Esophagus muscularis mucosa (tissue), 4 donors: ENCODE measurements at regions not wholly inside any gene's neighbourhood (a gene's known extent, or its start where the extent isn't known, plus 50 kb on each side); places are given as distances from the start of the nearest gene placed in this dataset.

Experiments used
- DNase-seq: peaks from one replicate; pipeline ENCODE4 v3.0.0-alpha.2; 2017; ENCODE audit errors: extremely low spot score
- H3K27ac ChIP-seq, 4 donors: fragments of 200-600 bp; sonication (generic); replicated peaks in 1 of 4; 1 replicate in 3 of 4; 2 replicates in 1 of 4; pipeline ENCODE4 v1.5.1; 2016 to 2019; ENCODE audit warnings: mild to moderate bottlenecking in 1 of 4
- H3K27me3 ChIP-seq, 4 donors: fragments of 200-600 bp; sonication (generic); one replicate each; pipeline versions ENCODE4 v1.5.1 to v1.6.0; 2016 to 2019
- H3K36me3 ChIP-seq, 4 donors: fragments of 200-600 bp; sonication (generic); one replicate each; pipeline ENCODE4 v1.5.1; 2016 to 2019
- H3K4me1 ChIP-seq, 4 donors: fragments of 200-600 bp; sonication (generic); one replicate each; pipeline ENCODE4 v1.5.1; 2016 to 2019
- H3K4me3 ChIP-seq, 4 donors: fragments of 200-600 bp; sonication (generic); 1 replicate in 2 of 4; 2 replicates in 2 of 4; pipeline ENCODE4 v1.5.1; 2016 to 2019; ENCODE audit warnings: mild to moderate bottlenecking in 4 of 4, moderate library complexity in 1 of 4
- H3K9me3 ChIP-seq, 4 donors: fragments of 200-600 bp; sonication (generic); 1 replicate in 3 of 4; 2 replicates in 1 of 4; pipeline ENCODE4 v1.5.1; 2016 to 2019
- EP300 ChIP-seq: sonication (generic); formaldehyde crosslinking; IDR thresholded peaks from one replicate; pipeline ENCODE4 v1.6.1; 2017; ENCODE audit warnings: antibody characterized with exemption
- POLR2A ChIP-seq: fragments of 450-650 bp; IDR thresholded peaks from one replicate; pipeline ENCODE4 v1.6.1; 2017; ENCODE audit warnings: antibody characterized with exemption, moderate library complexity, mild to moderate bottlenecking, low read depth
- POLR2AphosphoS5 ChIP-seq, 2 donors: sonication (generic); formaldehyde crosslinking; IDR thresholded peaks; one replicate each; pipeline ENCODE4 v1.6.1; 2017; ENCODE audit warnings: antibody characterized with exemption in 2 of 2
- WGBS: methylation state at CpG from one replicate; pipeline ENCODE4 v1.1.5; 2018; 5-methylcytosine and 5-hydroxymethylcytosine counted together
- intact Hi-C: fragments of 100-400 bp; cut with DNase I; formaldehyde crosslinking; loops from one replicate; pipeline ENCODE4 v1.15.1; 2023
- TF ChIP-seq, protein P1 (sequence below), 3 experiments: fragments of 200-600 bp in 2 of 3; fragments of 450-650 bp in 1 of 3; sonication (generic) in 2 of 3; IDR thresholded peaks; one replicate each; pipeline ENCODE4 v1.5.1; 2017 to 2019; ENCODE audit warnings: antibody characterized with exemption in 3 of 3, mild to moderate bottlenecking in 2 of 3, moderate library complexity in 1 of 3

DNA sequence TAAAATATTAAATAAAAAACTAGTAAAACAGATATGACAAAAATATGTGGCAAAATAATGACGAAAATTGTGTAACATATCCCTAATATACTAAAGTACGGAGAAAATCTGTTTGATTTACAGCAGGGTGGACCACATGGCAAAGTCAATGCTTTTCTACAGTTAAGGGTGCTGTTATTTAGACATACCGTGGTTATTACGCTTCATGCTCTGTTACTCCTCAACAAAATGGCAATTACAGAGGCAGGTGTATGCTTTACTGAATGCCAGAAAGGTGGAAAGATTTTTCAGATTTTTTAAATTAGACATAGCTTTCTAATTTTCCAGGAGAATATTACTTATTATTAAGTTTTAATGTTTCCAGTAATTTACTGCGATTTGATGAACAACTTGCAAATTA, 343.9 kb upstream of the DPYD start:
- Histone ChIP-seq H3K36me3 (no peaks in the 10 kb centered on the region), H3K4me3 (no peak overlapping the region), H3K27me3 (no peaks in the 10 kb centered on the region), H3K27ac (no peak overlapping the region), H3K4me1 (no peaks in the 10 kb centered on the region), H3K9me3 (no peaks in the 10 kb centered on the region)
- WGBS, result 94% methylated on average over 5 of the region's 5 CpGs
- TF ChIP-seq EP300, result no peak
- intact Hi-C loops, result no loop called here
- no peak for DNase-seq

DNA sequence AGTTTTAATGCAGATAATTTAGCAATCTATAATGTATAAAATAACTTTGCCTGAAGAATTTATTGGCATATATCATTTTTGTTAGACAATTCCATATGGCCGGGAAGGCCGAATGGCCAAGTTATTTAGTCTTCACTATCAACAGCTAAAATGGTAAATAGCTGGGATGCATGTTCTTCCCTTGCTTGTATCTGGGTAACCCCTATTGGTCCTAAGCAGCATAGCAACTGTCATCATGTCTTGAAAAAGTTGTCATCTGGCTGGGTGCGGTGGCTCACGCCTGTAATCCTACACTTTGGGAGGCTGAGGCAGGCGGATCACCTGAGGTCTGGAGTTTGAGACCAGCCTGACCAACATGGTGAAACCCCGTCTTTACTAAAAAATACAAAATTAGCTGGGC, 340.0 kb upstream of the DPYD start:
- Histone ChIP-seq H3K27me3 (no peaks in the 10 kb centered on the region), H3K9me3 (no peaks in the 10 kb centered on the region), H3K36me3 (no peaks in the 10 kb centered on the region), H3K4me3 (no peak overlapping the region), H3K27ac (no peak overlapping the region), H3K4me1 (no peaks in the 10 kb centered on the region)
- DNase-seq, result no peak
- TF ChIP-seq POLR2AphosphoS5 (IDR thresholded peaks at IDR 0.05) (no peak), POLR2A (no peak), EP300 (no peak)
- TF ChIP-seq, protein P1, sequence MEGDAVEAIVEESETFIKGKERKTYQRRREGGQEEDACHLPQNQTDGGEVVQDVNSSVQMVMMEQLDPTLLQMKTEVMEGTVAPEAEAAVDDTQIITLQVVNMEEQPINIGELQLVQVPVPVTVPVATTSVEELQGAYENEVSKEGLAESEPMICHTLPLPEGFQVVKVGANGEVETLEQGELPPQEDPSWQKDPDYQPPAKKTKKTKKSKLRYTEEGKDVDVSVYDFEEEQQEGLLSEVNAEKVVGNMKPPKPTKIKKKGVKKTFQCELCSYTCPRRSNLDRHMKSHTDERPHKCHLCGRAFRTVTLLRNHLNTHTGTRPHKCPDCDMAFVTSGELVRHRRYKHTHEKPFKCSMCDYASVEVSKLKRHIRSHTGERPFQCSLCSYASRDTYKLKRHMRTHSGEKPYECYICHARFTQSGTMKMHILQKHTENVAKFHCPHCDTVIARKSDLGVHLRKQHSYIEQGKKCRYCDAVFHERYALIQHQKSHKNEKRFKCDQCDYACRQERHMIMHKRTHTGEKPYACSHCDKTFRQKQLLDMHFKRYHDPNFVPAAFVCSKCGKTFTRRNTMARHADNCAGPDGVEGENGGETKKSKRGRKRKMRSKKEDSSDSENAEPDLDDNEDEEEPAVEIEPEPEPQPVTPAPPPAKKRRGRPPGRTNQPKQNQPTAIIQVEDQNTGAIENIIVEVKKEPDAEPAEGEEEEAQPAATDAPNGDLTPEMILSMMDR (IDR thresholded peaks at IDR 0.05), result no peak
- intact Hi-C loops, result no loop called here
- 92% methylated on average over 6 of the region's 6 CpGs for WGBS

DNA sequence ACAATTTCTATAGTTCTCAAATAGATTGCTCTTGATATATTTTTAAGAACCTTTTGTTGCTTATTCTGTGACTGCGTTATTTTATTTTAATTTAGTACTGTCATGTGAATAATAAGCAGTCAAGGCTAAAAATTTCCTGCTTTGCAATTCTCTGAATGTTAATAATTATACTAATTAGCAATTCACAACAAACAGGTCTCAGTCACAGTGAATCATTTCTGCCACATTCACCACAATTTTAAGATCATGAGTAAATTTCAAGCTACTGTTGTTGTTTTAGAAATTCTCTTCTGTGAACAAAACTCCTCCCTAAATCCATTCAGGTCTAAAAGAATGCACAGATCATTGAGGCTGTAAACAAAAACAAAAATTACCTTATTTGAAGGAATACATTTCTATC, 339.6 kb upstream of the DPYD start:
- Histone ChIP-seq H3K27ac (no peak overlapping the region), H3K27me3 (no peaks in the 10 kb centered on the region), H3K36me3 (no peaks in the 10 kb centered on the region), H3K4me1 (no peaks in the 10 kb centered on the region), H3K9me3 (no peaks in the 10 kb centered on the region), H3K4me3 (no peak overlapping the region)
- 86% methylated on average over 1 of the region's 1 CpG for WGBS
- no peak for DNase-seq
- intact Hi-C loops, result no loop called here
- no peak for TF ChIP-seq POLR2A
- TF ChIP-seq, protein P1 (IDR thresholded peaks at IDR 0.05), result no peak

- Histone ChIP-seq H3K4me3 (no peak overlapping the region), H3K9me3 (no peaks in the 10 kb centered on the region), H3K27me3 (no peaks in the 10 kb centered on the region), H3K36me3 (no peaks in the 10 kb centered on the region), H3K4me1 (no peaks in the 10 kb centered on the region), H3K27ac (no peak overlapping the region)
- TF ChIP-seq POLR2A (no peak), EP300 (no peak), POLR2AphosphoS5 (IDR thresholded peaks at IDR 0.05) (no peak)
- TF ChIP-seq, protein P1 (IDR thresholded peaks at IDR 0.05), result no peak
- no peak for DNase-seq
- intact Hi-C loops, result no loop called here
- WGBS, result 71% methylated on average over 2 of the region's 2 CpGs
Observed at GRCh38 chr1:98256700-98257099, 335.9 kb upstream of the DPYD start.

DNA sequence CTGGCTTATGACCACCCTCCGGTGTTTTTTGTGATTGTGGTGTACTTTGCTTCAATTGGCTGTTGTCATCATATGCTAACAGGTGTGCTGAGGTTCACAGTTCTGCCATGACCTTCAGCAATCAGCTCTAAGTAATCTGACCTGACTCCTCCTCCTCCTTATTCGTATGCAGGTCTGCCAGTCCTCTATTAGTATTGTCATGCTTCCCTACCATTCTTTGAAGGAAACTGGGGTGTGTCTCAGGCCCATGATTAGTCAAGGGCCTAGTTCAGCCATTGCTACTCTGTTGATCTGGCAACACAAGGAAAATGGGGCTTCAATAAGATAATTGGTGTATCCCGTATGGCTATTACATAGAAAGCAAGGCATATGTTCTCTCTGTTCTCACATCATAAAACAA, 332.3 kb upstream of the DPYD start:
- DNase-seq, result no peak
- H3K36me3 ChIP-seq, result no peaks in the 10 kb centered on the region
- H3K9me3 ChIP-seq, result peaks cover 0 to 6% (median 0%) of the 10 kb centered on the region in 4 donors
- H3K4me3 ChIP-seq, result no peak overlapping the region
- intact Hi-C loops, result no loop called here
- WGBS, result 69% methylated on average over 3 of the region's 3 CpGs
- no peaks in the 10 kb centered on the region for H3K4me1 ChIP-seq
- no peak overlapping the region for H3K27ac ChIP-seq
- TF ChIP-seq POLR2A (no peak), POLR2AphosphoS5 (IDR thresholded peaks at IDR 0.05) (no peak), EP300 (no peak)
- TF ChIP-seq, protein P1 (IDR thresholded peaks at IDR 0.05), result no peak
- no peaks in the 10 kb centered on the region for H3K27me3 ChIP-seq
